Sigmoid colon (tissue), 4 donors: ENCODE measurements at regions not wholly inside any gene's neighbourhood (a gene's known extent, or its start where the extent isn't known, plus 50 kb on each side); places are given as distances from the start of the nearest gene placed in this dataset.

Experiments
- EP300 ChIP-seq, 4 donors: sonication (generic); formaldehyde crosslinking; IDR thresholded peaks; one replicate each; pipeline ENCODE4 v1.6.1; 2017; ENCODE audit warnings: antibody characterized with exemption in 4 of 4
- TF ChIP-seq, protein P1 (sequence below), 4 experiments: fragments of 450-650 bp in 3 of 4; fragments of 200-600 bp in 1 of 4; IDR thresholded peaks; one replicate each; pipeline ENCODE4 v1.5.1; 2016 to 2019; ENCODE audit warnings: antibody characterized with exemption in 4 of 4, mild to moderate bottlenecking in 3 of 4, moderate library complexity in 2 of 4

DNA sequence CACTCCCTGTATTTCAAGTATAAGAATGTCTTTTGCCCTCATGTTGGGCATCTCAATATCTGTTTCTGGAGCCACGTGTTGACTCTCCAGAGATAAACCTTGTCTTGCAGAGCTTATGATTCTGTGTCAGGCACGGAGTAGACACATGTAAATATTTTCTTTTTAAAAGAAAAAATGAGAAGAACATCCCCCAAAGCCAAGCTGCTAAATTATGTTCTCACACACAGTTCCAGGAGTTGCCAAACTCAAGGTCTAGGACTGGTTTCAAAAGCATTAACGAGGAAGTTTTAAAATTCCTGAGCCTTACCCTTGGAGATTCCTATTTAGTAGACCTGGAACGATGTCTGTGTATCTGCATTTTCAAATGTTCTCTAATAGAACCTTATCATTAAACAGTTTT is 1228.3 kb upstream of the WWC1 start:
- TF ChIP-seq, protein P1, sequence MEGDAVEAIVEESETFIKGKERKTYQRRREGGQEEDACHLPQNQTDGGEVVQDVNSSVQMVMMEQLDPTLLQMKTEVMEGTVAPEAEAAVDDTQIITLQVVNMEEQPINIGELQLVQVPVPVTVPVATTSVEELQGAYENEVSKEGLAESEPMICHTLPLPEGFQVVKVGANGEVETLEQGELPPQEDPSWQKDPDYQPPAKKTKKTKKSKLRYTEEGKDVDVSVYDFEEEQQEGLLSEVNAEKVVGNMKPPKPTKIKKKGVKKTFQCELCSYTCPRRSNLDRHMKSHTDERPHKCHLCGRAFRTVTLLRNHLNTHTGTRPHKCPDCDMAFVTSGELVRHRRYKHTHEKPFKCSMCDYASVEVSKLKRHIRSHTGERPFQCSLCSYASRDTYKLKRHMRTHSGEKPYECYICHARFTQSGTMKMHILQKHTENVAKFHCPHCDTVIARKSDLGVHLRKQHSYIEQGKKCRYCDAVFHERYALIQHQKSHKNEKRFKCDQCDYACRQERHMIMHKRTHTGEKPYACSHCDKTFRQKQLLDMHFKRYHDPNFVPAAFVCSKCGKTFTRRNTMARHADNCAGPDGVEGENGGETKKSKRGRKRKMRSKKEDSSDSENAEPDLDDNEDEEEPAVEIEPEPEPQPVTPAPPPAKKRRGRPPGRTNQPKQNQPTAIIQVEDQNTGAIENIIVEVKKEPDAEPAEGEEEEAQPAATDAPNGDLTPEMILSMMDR (IDR thresholded peaks at IDR 0.05) = no peak
- TF ChIP-seq EP300 (IDR thresholded peaks at IDR 0.05) = no peak
